Smooth muscle cell (in vitro differentiated cells): ENCODE measurements at regions not wholly inside any gene's neighbourhood (a gene's known extent, or its start where the extent isn't known, plus 50 kb on each side); places are given as distances from the start of the nearest gene placed in this dataset.

Source experiments
- DNase-seq: peaks from one replicate; lab custom pipeline; 2025; ENCODE audit not compliant: unreplicated experiment; lab: John Stamatoyannopoulos, UW
- H2AFZ ChIP-seq: fragments of 200-600 bp; sonication (generic); 2 replicates; pipeline ENCODE4 v1.6.0; 2016; ENCODE audit warnings: antibody characterized with exemption, low read depth, mild to moderate bottlenecking
- H3F3A ChIP-seq: fragments of 200-600 bp; sonication (generic); 2 replicates; pipeline ENCODE4 v1.6.0; 2017; ENCODE audit warnings: antibody characterized with exemption, low read depth
- H3K27ac ChIP-seq: fragments of 200-600 bp; sonication (generic); 2 replicates; pipeline ENCODE4 v1.5.1; 2016; ENCODE audit warnings: low read depth, mild to moderate bottlenecking
- H3K27me3 ChIP-seq: fragments of 200-600 bp; sonication (generic); 2 replicates; pipeline ENCODE4 v1.6.1; 2016; ENCODE audit warnings: low read depth, mild to moderate bottlenecking
- H3K36me3 ChIP-seq: fragments of 200-600 bp; sonication (generic); 2 replicates; pipeline ENCODE4 v1.5.1; 2016; ENCODE audit warnings: low read depth
- H3K4me1 ChIP-seq: fragments of 200-600 bp; sonication (generic); 2 replicates; pipeline ENCODE4 v1.5.1; 2016; ENCODE audit warnings: low read depth
- H3K4me2 ChIP-seq: fragments of 200-600 bp; sonication (generic); 2 replicates; pipeline ENCODE4 v1.6.0; 2016; ENCODE audit warnings: mild to moderate bottlenecking
- H3K4me3 ChIP-seq: fragments of 200-600 bp; sonication (generic); 2 replicates; pipeline ENCODE4 v1.5.1; 2016; ENCODE audit warnings: mild to moderate bottlenecking
- H3K79me2 ChIP-seq: fragments of 200-600 bp; sonication (generic); 2 replicates; pipeline ENCODE4 v1.6.0; 2016; ENCODE audit warnings: low read depth, mild to moderate bottlenecking
- H3K9ac ChIP-seq: fragments of 200-600 bp; sonication (generic); 2 replicates; pipeline ENCODE4 v1.6.0; 2016; ENCODE audit warnings: low read depth
- H3K9me3 ChIP-seq: fragments of 200-600 bp; sonication (generic); replicated peaks from 2 replicates; pipeline ENCODE4 v1.5.1; 2016; ENCODE audit warnings: low read depth
- H4K20me1 ChIP-seq: fragments of 200-600 bp; sonication (generic); 2 replicates; pipeline ENCODE4 v1.6.0; 2016; ENCODE audit warnings: low read depth
- CTCF ChIP-seq: fragments of 200-600 bp; sonication (generic); IDR thresholded peaks from 2 replicates; pipeline ENCODE4 v1.5.1; 2017; ENCODE audit warnings: borderline replicate concordance, mild to moderate bottlenecking, antibody characterized with exemption; ENCODE audit not compliant: insufficient read depth, poor library complexity, severe bottlenecking
- WGBS: methylation state at CpG from one replicate; pipeline ENCODE4 v1.1.7; 2016; ENCODE audit warnings: low lambda C conversion rate; 5-methylcytosine and 5-hydroxymethylcytosine counted together

- no peak overlapping the region for H3K4me2 ChIP-seq
- no peaks in the 10 kb centered on the region for H3K36me3 ChIP-seq
- H3K27me3 ChIP-seq = no peaks in the 10 kb centered on the region
- 96% methylated on average over 4 of the region's 4 CpGs for WGBS
- TF ChIP-seq CTCF = no peak
- H3K4me1 ChIP-seq = no peaks in the 10 kb centered on the region
- no peaks in the 10 kb centered on the region for H3F3A ChIP-seq
- no peak overlapping the region for H3K4me3 ChIP-seq
- H3K9ac ChIP-seq = no peak overlapping the region
- H4K20me1 ChIP-seq = no peaks in the 10 kb centered on the region
- H3K27ac ChIP-seq = no peak overlapping the region
- H3K79me2 ChIP-seq = no peaks in the 10 kb centered on the region
- no peak for DNase-seq
- H2AFZ ChIP-seq = no peak overlapping the region
- no peaks in the 10 kb centered on the region for H3K9me3 ChIP-seq
These were observed 146.9 kb upstream of the RAB11FIP2 start for GRCh38 chr10:118193642-118194041.

DNA sequence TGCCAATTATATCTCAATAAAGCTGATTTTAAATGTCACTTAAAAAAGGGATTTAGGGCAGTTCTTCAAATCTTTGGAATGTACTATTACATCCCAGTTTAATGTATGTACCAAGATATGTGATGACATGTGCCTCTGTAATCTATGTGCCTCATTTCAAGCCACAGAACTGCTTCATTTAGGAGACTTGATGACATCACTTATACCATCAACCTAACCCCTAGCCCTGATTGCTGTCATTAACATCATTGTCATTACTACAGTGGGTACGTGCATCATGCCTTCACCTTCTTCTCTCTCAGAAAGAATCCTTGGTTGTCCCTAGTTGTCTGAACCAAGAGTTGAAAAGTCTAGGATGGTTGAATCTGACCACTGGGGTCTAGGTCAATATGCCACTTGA is 134.3 kb upstream of the RAB11FIP2 start:
- no peaks in the 10 kb centered on the region for H3K4me1 ChIP-seq
- H4K20me1 ChIP-seq = no peaks in the 10 kb centered on the region
- H3K4me3 ChIP-seq = no peak overlapping the region
- no peak for TF ChIP-seq CTCF
- H3K9ac ChIP-seq = no peak overlapping the region
- no peak for DNase-seq
- H3K9me3 ChIP-seq = no peaks in the 10 kb centered on the region
- no peaks in the 10 kb centered on the region for H3K79me2 ChIP-seq
- 71% methylated on average over 1 of the region's 1 CpG for WGBS
- no peaks in the 10 kb centered on the region for H3K36me3 ChIP-seq
- no peaks in the 10 kb centered on the region for H3K27me3 ChIP-seq
- no peak overlapping the region for H3K27ac ChIP-seq
- no peak overlapping the region for H2AFZ ChIP-seq
- H3K4me2 ChIP-seq = no peak overlapping the region
- H3F3A ChIP-seq = no peaks in the 10 kb centered on the region

GRCh38 chr10:118175148-118175547 is 128.4 kb upstream of the RAB11FIP2 start:
- H3K27ac ChIP-seq = no peak overlapping the region
- DNase-seq = no peak
- H3K9ac ChIP-seq = no peak overlapping the region
- no peaks in the 10 kb centered on the region for H3K4me1 ChIP-seq
- TF ChIP-seq CTCF = no peak
- no peak overlapping the region for H2AFZ ChIP-seq
- H3K4me3 ChIP-seq = no peak overlapping the region
- H3K79me2 ChIP-seq = no peaks in the 10 kb centered on the region
- H3F3A ChIP-seq = no peaks in the 10 kb centered on the region
- 81% methylated on average over 2 of the region's 2 CpGs for WGBS
- no peaks in the 10 kb centered on the region for H4K20me1 ChIP-seq
- H3K36me3 ChIP-seq = no peaks in the 10 kb centered on the region
- no peak overlapping the region for H3K4me2 ChIP-seq
- no peaks in the 10 kb centered on the region for H3K9me3 ChIP-seq
- H3K27me3 ChIP-seq = no peaks in the 10 kb centered on the region

DNA sequence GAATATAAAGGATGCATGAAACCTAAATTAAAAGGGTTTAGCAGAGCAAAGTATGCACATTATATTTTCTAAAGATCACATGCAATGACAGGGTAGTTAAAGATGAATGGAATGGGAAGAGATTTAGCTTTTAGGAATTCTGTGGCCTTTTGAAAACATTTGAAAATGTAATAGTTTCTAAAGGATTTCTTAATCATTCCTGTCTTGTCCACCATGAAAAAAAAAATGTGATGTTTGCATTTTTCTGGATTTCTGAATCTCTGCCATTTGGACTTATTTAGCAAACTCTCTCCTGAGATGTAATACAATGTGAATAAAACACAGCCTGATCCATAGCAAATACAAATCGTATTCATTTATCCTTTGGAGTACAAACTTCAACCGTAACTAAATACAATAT is 126.6 kb upstream of the RAB11FIP2 start:
- Histone ChIP-seq H3F3A (no peaks in the 10 kb centered on the region), H3K36me3 (no peaks in the 10 kb centered on the region), H3K79me2 (no peaks in the 10 kb centered on the region), H3K4me1 (no peaks in the 10 kb centered on the region), H3K27me3 (no peaks in the 10 kb centered on the region), H4K20me1 (no peaks in the 10 kb centered on the region), H3K4me2 (no peak overlapping the region), H3K27ac (no peak overlapping the region), H3K9ac (no peak overlapping the region), H3K4me3 (no peak overlapping the region), H3K9me3 (no peaks in the 10 kb centered on the region), H2AFZ (no peak overlapping the region)
- 87% methylated on average over 2 of the region's 2 CpGs for WGBS
- no peak for DNase-seq
- no peak for TF ChIP-seq CTCF
